Karpas-422 (cell line): ENCODE measurements at regions not wholly inside any gene's neighbourhood (a gene's known extent, or its start where the extent isn't known, plus 50 kb on each side); places are given as distances from the start of the nearest gene placed in this dataset.
"Not testable (repeated sequence)": the region's sequence is repeated elsewhere in the genome, so short reads cannot be mapped to it uniquely, and the experiment has no call there.

Source experiments
- DNase-seq: peaks from one replicate; pipeline ENCODE4 v3.0.0-alpha.2; 2015
- H2AFZ ChIP-seq: fragments of 200-600 bp; sonication (generic); 2 replicates; pipeline ENCODE4 v1.6.1; 2014; ENCODE audit warnings: antibody characterized with exemption, low read length, mixed read lengths
- H3K27ac ChIP-seq: fragments of 200-600 bp; sonication (generic); 2 replicates; pipeline ENCODE4 v1.5.1; 2014; ENCODE audit warnings: mild to moderate bottlenecking, low read length, moderate library complexity
- H3K27me3 ChIP-seq: fragments of 200-600 bp; sonication (generic); 2 replicates; pipeline ENCODE4 v1.6.1; 2014; ENCODE audit warnings: low read length, mixed read lengths
- H3K36me3 ChIP-seq: fragments of 200-600 bp; sonication (generic); 2 replicates; pipeline ENCODE4 v1.6.1; 2014; ENCODE audit warnings: low read length, mixed read lengths; ENCODE audit not compliant: insufficient read depth
- H3K4me1 ChIP-seq: fragments of 200-600 bp; sonication (generic); 2 replicates; pipeline ENCODE4 v1.6.1; 2014; ENCODE audit warnings: mild to moderate bottlenecking, low read length, mixed read lengths
- H3K4me2 ChIP-seq: fragments of 200-600 bp; sonication (generic); 2 replicates; pipeline ENCODE4 v1.6.1; 2014; ENCODE audit warnings: low read length, low read depth, mild to moderate bottlenecking; ENCODE audit not compliant: poor library complexity, severe bottlenecking
- H3K4me3 ChIP-seq: fragments of 200-600 bp; sonication (generic); 2 replicates; pipeline ENCODE4 v1.5.1; 2014; ENCODE audit warnings: mild to moderate bottlenecking, antibody characterized with exemption, low read length, mixed read lengths
- H3K79me2 ChIP-seq: fragments of 200-600 bp; sonication (generic); 2 replicates; pipeline ENCODE4 v1.6.1; 2014; ENCODE audit warnings: mild to moderate bottlenecking, low read length, mixed read lengths
- H3K9ac ChIP-seq: fragments of 200-600 bp; sonication (generic); 2 replicates; pipeline ENCODE4 v1.6.0; 2014; ENCODE audit warnings: low read length
- H3K9me2 ChIP-seq: fragments of 200-600 bp; sonication (generic), shearing (Covaris generic); replicated peaks from 2 replicates; pipeline ENCODE4 v1.6.0; 2014; ENCODE audit warnings: mild to moderate bottlenecking, low read length, moderate library complexity; ENCODE audit not compliant: insufficient read depth
- H3K9me3 ChIP-seq: fragments of 300-700, 200-600 bp; sonication (generic); 2 replicates; pipeline ENCODE4 v1.6.1; 2014; ENCODE audit warnings: low read length, mixed read lengths
- H4K20me1 ChIP-seq: fragments of 200-600 bp; sonication (generic); 2 replicates; pipeline ENCODE4 v1.6.1; 2014; ENCODE audit warnings: mild to moderate bottlenecking, antibody characterized with exemption, low read length, low read depth; ENCODE audit not compliant: insufficient read depth

- Histone ChIP-seq H3K4me2 (no peak overlapping the region), H3K36me3 (no peaks in the 10 kb centered on the region)
These were observed 769.8 kb upstream of the BCHE start for GRCh38 chr3:166606988-166607387.

GRCh38 chr3:166593776-166594175 lies 756.6 kb upstream of the BCHE start:
- DNase-seq, result no peak
- Histone ChIP-seq H2AFZ (no peak overlapping the region), H3K9me3 (no peaks in the 10 kb centered on the region), H3K27me3 (no peaks in the 10 kb centered on the region), H3K9ac (no peak overlapping the region), H3K9me2 (no peaks in the 10 kb centered on the region), H3K36me3 (no peaks in the 10 kb centered on the region), H3K4me1 (no peaks in the 10 kb centered on the region), H3K79me2 (no peaks in the 10 kb centered on the region), H4K20me1 (no peaks in the 10 kb centered on the region), H3K4me3 (no peak overlapping the region), H3K4me2 (no peak overlapping the region), H3K27ac (no peak overlapping the region)

More at GRCh38 chr3:166606988-166607387, 769.8 kb upstream of the BCHE start:
- Histone ChIP-seq H3K27me3 (no peaks in the 10 kb centered on the region), H3K9me3 (no peaks in the 10 kb centered on the region), H4K20me1 (no peaks in the 10 kb centered on the region), H2AFZ (no peak overlapping the region), H3K9me2 (no peaks in the 10 kb centered on the region), H3K4me1 (peaks cover 3% of the 10 kb centered on the region; the same call in 1 of the 2 replicates), H3K4me3 (no peak overlapping the region), H3K79me2 (no peaks in the 10 kb centered on the region), H3K9ac (no peak overlapping the region), H3K27ac (no peak overlapping the region)
- DNase-seq, result no peak

DNA sequence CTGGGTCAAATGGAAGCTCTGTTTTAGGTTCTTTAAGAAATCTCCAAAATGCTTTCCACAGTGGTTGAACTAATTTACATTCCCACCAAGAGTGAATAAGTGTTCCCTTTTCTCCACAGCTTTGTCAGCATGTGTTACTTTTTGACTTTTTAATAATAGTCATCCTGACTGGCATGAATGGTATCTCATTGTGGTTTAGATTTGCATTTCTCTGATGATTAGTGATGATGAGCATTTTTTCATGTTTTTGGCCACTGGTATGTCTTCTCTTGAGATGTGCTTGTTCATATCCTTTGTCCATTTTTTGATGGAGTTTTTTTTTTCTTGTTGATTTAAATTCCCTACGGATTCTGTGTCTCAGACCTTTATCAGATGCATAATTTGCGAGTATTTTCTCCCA lies 745.0 kb upstream of the BCHE start:
- H3K9ac ChIP-seq, result no peak overlapping the region
- no peaks in the 10 kb centered on the region for H3K4me1 ChIP-seq
- no peaks in the 10 kb centered on the region for H3K9me2 ChIP-seq
- H3K4me2 ChIP-seq, result no peak overlapping the region
- no peak overlapping the region for H3K27ac ChIP-seq
- no peaks in the 10 kb centered on the region for H3K79me2 ChIP-seq
- H3K4me3 ChIP-seq, result no peak overlapping the region
- H3K36me3 ChIP-seq, result no peaks in the 10 kb centered on the region
- no peak overlapping the region for H2AFZ ChIP-seq
- no peak for DNase-seq
- H4K20me1 ChIP-seq, result no peaks in the 10 kb centered on the region
- no peaks in the 10 kb centered on the region for H3K27me3 ChIP-seq
- no peaks in the 10 kb centered on the region for H3K9me3 ChIP-seq

DNA sequence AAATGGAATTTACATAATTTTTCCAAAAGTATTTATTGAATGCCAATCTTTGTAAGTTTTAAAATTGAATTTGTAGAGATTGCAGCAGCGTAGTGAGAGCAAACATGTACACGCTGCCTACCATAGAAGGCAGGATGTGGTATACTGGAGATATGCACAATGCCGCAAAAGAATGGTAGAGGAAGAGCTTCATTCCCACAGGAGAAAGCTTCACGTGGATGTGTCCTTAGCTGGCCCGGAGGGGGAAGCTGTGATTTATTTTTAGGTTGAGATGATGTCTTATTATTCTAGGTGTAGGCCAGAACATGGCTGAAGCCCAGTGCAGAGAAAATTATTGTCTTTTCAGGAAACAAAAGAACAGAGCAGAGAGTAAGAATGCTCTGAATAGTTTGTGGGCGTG lies 743.3 kb upstream of the BCHE start:
- Histone ChIP-seq H3K4me2 (no peak overlapping the region), H3K27ac (no peak overlapping the region), H3K4me1 (no peaks in the 10 kb centered on the region), H3K9ac (no peak overlapping the region), H4K20me1 (no peaks in the 10 kb centered on the region), H3K9me2 (no peaks in the 10 kb centered on the region), H3K27me3 (no peaks in the 10 kb centered on the region), H3K4me3 (no peak overlapping the region), H3K9me3 (no peaks in the 10 kb centered on the region), H3K36me3 (no peaks in the 10 kb centered on the region), H3K79me2 (no peaks in the 10 kb centered on the region), H2AFZ (no peak overlapping the region)
- DNase-seq, result no peak

GRCh38 chr3:166575161-166575560 lies 737.9 kb upstream of the BCHE start:
- Histone ChIP-seq H3K9me3 (no peaks in the 10 kb centered on the region), H3K4me1 (no peaks in the 10 kb centered on the region), H2AFZ (peak overlapping the region; percentile 75), H3K9me2 (no peaks in the 10 kb centered on the region; the same call in 1 of the 2 replicates), H4K20me1 (no peaks in the 10 kb centered on the region), H3K27ac (no peak overlapping the region), H3K36me3 (no peaks in the 10 kb centered on the region), H3K4me3 (no peak overlapping the region), H3K4me2 (no peak overlapping the region), H3K9ac (no peak overlapping the region), H3K79me2 (no peaks in the 10 kb centered on the region), H3K27me3 (no peaks in the 10 kb centered on the region)
- DNase-seq, result no peak

- H3K4me2 ChIP-seq, H3K36me3 ChIP-seq, H3K9me2 ChIP-seq, H4K20me1 ChIP-seq, DNase-seq, H3K79me2 ChIP-seq, H3K27ac ChIP-seq, H3K4me1 ChIP-seq, H3K9ac ChIP-seq, H3K9me3 ChIP-seq, H3K4me3 ChIP-seq, H3K27me3 ChIP-seq: not testable (repeated sequence)
- 0 out of 2 replicates have a peak overlapping the region, but pooled peaks have one; percentile 88 for H2AFZ ChIP-seq
These were observed 734.5 kb upstream of the BCHE start for GRCh38 chr3:166571686-166572085.

- Histone ChIP-seq H3K4me1 (no peaks in the 10 kb centered on the region), H3K4me2 (no peak overlapping the region), H3K9ac (no peak overlapping the region), H3K9me2 (no peaks in the 10 kb centered on the region; the same call in 1 of the 2 replicates), H4K20me1 (no peaks in the 10 kb centered on the region), H3K27ac (no peak overlapping the region), H2AFZ (no peak overlapping the region), H3K4me3 (no peak overlapping the region), H3K27me3 (no peaks in the 10 kb centered on the region), H3K9me3 (no peaks in the 10 kb centered on the region), H3K36me3 (no peaks in the 10 kb centered on the region), H3K79me2 (no peaks in the 10 kb centered on the region)
- no peak for DNase-seq
These were observed 732.9 kb upstream of the BCHE start for GRCh38 chr3:166570102-166570501.

GRCh38 chr3:166569589-166569988 lies 732.4 kb upstream of the BCHE start:
- Histone ChIP-seq H3K27ac (no peak overlapping the region), H3K9me2 (no peaks in the 10 kb centered on the region; the same call in 1 of the 2 replicates), H4K20me1 (no peaks in the 10 kb centered on the region), H3K9ac (no peak overlapping the region), H3K4me3 (no peak overlapping the region), H3K79me2 (no peaks in the 10 kb centered on the region), H2AFZ (no peak overlapping the region), H3K9me3 (no peaks in the 10 kb centered on the region), H3K27me3 (no peaks in the 10 kb centered on the region), H3K36me3 (no peaks in the 10 kb centered on the region), H3K4me2 (no peak overlapping the region), H3K4me1 (no peaks in the 10 kb centered on the region)
- no peak for DNase-seq

DNA sequence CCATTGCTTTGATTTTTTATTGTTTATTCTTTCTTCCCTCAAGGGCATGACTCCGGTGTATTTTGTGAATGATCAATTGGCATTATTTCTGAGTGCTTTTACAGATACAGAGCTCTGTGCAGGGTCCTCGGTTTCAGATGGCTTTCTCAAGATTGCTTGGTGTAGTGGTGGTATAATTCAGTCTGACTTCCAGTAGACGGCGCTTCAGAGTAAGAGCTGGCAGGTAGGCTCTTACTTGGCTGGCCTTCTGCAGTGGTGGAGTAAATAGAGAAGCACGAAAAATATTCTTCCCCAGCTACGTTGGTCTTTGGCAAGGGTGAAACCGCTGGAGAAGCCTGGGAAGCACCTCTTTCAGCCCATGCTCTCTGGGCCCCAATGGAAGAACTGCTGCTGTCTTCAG lies 723.0 kb upstream of the BCHE start:
- H3K4me3 ChIP-seq, result no peak overlapping the region
- H4K20me1 ChIP-seq, result no peaks in the 10 kb centered on the region
- H3K27ac ChIP-seq, result no peak overlapping the region
- peak; percentile 69 for DNase-seq
- H3K4me1 ChIP-seq, result peaks cover 16% of the 10 kb centered on the region
- H2AFZ ChIP-seq, result peak overlapping the region; percentile 14; the same call in 1 of the 2 replicates
- H3K36me3 ChIP-seq, result no peaks in the 10 kb centered on the region
- no peaks in the 10 kb centered on the region for H3K79me2 ChIP-seq
- H3K9me2 ChIP-seq, result no peaks in the 10 kb centered on the region
- H3K4me2 ChIP-seq, result no peak overlapping the region
- H3K27me3 ChIP-seq, result no peaks in the 10 kb centered on the region
- no peak overlapping the region for H3K9ac ChIP-seq
- H3K9me3 ChIP-seq, result no peaks in the 10 kb centered on the region
